ENCODE measurements at regions not wholly inside any gene's neighbourhood (a gene's known extent, or its start where the extent isn't known, plus 50 kb on each side); places are given as distances from the start of the nearest gene placed in this dataset.

GRCh38 chr10:64054392-64054791 is 533.2 kb downstream of the REEP3 start:
- TF ChIP-seq CTCF (IDR thresholded peaks at IDR 0.05; ENCODE audit: low read depth, low read length) (no peak), EZH2phosphoT487 (IDR thresholded peaks at IDR 0.05; ENCODE audit: low read depth) (no peak)
